Left lung (tissue), 4 donors: ENCODE measurements at regions not wholly inside any gene's neighbourhood (a gene's known extent, or its start where the extent isn't known, plus 50 kb on each side); places are given as distances from the start of the nearest gene placed in this dataset.

Experiments used
- ATAC-seq: fragments of 200-7000 bp; cut with Tn5 transposase; one replicate; pipeline ENCODE4 v1.9.1; 2020; ENCODE audit warnings: moderate library complexity
- DNase-seq, 4 donors: peaks; one replicate each; pipeline ENCODE4 v3.0.0-alpha.2; 2013 to 2020
- H3K27ac ChIP-seq, 2 donors: fragments of 200-600 bp; sonication (generic) in 1 of 2; one replicate each; pipeline versions ENCODE4 v1.5.0 to v1.8.0; 2020 to 2021
- H3K27me3 ChIP-seq, 2 donors: fragments of 200-600 bp; sonication (generic) in 1 of 2; one replicate each; pipeline versions ENCODE4 v1.5.0 to v1.8.0; 2020 to 2021
- H3K36me3 ChIP-seq, 2 donors: fragments of 200-600 bp; sonication (generic) in 1 of 2; one replicate each; pipeline versions ENCODE4 v1.5.0 to v1.8.0; 2020 to 2021
- H3K4me1 ChIP-seq, 2 donors: fragments of 200-600 bp; one replicate each; pipeline ENCODE4 v1.8.0; 2021
- H3K4me3 ChIP-seq, 2 donors: fragments of 200-600 bp; sonication (generic) in 1 of 2; one replicate each; pipeline versions ENCODE4 v1.5.0 to v1.8.0; 2020 to 2021; ENCODE audit warnings: mild to moderate bottlenecking in 1 of 2
- H3K9me3 ChIP-seq, 2 donors: fragments of 200-600 bp; sonication (generic) in 1 of 2; one replicate each; pipeline versions ENCODE4 v1.5.0 to v1.8.0; 2020 to 2021
- CTCF ChIP-seq, 2 donors: fragments of 200-600 bp; sonication (generic) in 1 of 2; IDR thresholded peaks; one replicate each; pipeline versions ENCODE4 v1.5.0 to v1.8.0; 2021; ENCODE audit warnings: antibody characterized with exemption in 2 of 2
- intact Hi-C, 2 donors: fragments of 100-400 bp; cut with DNase I; formaldehyde crosslinking; loops; one replicate each; pipeline versions ENCODE4 v1.11.2 to v1.14.2; 2022
- donor health status: DM: no; HTN: yes; CAD: no.
- donor health status: DM: no; HTN: no; CAD: no.

GRCh38 chrX:88526385-88526784 is 220.6 kb upstream of the CPXCR1 start:
- Histone ChIP-seq H3K9me3 (no peaks in the 10 kb centered on the region), H3K36me3 (no peaks in the 10 kb centered on the region), H3K4me3 (no peak overlapping the region), H3K27ac (no peak overlapping the region), H3K4me1 (no peaks in the 10 kb centered on the region), H3K27me3 (no peaks in the 10 kb centered on the region)
- ATAC-seq: no peak
- TF ChIP-seq CTCF (IDR thresholded peaks at IDR 0.05): no peak
- no peak for DNase-seq
- intact Hi-C loops: no loop called here

GRCh38 chrX:88558421-88558820 is 188.6 kb upstream of the CPXCR1 start:
- intact Hi-C loops: no loop called here
- no peak for ATAC-seq
- no peaks in the 10 kb centered on the region for H3K27me3 ChIP-seq
- H3K4me1 ChIP-seq: no peaks in the 10 kb centered on the region
- DNase-seq: no peak
- TF ChIP-seq CTCF (IDR thresholded peaks at IDR 0.05): no peak
- no peaks in the 10 kb centered on the region for H3K36me3 ChIP-seq
- no peaks in the 10 kb centered on the region for H3K9me3 ChIP-seq
- no peak overlapping the region for H3K4me3 ChIP-seq
- H3K27ac ChIP-seq: no peak overlapping the region

GRCh38 chrX:88560673-88561330 is 186.2 kb upstream of the CPXCR1 start:
- TF ChIP-seq CTCF (IDR thresholded peaks at IDR 0.05): no peak
- ATAC-seq: no peak
- intact Hi-C loops: no loop called here
- no peaks in the 10 kb centered on the region for H3K4me1 ChIP-seq
- no peaks in the 10 kb centered on the region for H3K36me3 ChIP-seq
- H3K4me3 ChIP-seq: no peak overlapping the region
- H3K9me3 ChIP-seq: no peaks in the 10 kb centered on the region
- H3K27ac ChIP-seq: no peak overlapping the region
- DNase-seq: no peak
- no peaks in the 10 kb centered on the region for H3K27me3 ChIP-seq

GRCh38 chrX:88584283-88584682 is 162.7 kb upstream of the CPXCR1 start:
- no peak for TF ChIP-seq CTCF (IDR thresholded peaks at IDR 0.05)
- Histone ChIP-seq H3K27me3 (no peaks in the 10 kb centered on the region), H3K9me3 (peaks cover 0 to 11% of the 10 kb centered on the region in 2 donors), H3K27ac (no peak overlapping the region), H3K4me1 (no peaks in the 10 kb centered on the region), H3K4me3 (no peak overlapping the region), H3K36me3 (no peaks in the 10 kb centered on the region)
- DNase-seq: no peak
- no peak for ATAC-seq
- intact Hi-C loops: no loop called here

GRCh38 chrX:88586317-88586716 is 160.7 kb upstream of the CPXCR1 start:
- peaks cover 0 to 7% of the 10 kb centered on the region in 2 donors for H3K9me3 ChIP-seq
- no peak for ATAC-seq
- no peak overlapping the region for H3K4me3 ChIP-seq
- no peak overlapping the region for H3K27ac ChIP-seq
- no peak for DNase-seq
- no peak for TF ChIP-seq CTCF (IDR thresholded peaks at IDR 0.05)
- intact Hi-C loops: no loop called here
- no peaks in the 10 kb centered on the region for H3K4me1 ChIP-seq
- H3K36me3 ChIP-seq: no peaks in the 10 kb centered on the region
- H3K27me3 ChIP-seq: no peaks in the 10 kb centered on the region
